ENCODE measurements at regions not wholly inside any gene's neighbourhood (a gene's known extent, or its start where the extent isn't known, plus 50 kb on each side); places are given as distances from the start of the nearest gene placed in this dataset.

- no peak overlapping the region for H3K4me3 ChIP-seq (ENCODE audit: low read depth, low read length)
- no peak for DNase-seq (ENCODE audit: low read depth)
- TF ChIP-seq, protein P1, sequence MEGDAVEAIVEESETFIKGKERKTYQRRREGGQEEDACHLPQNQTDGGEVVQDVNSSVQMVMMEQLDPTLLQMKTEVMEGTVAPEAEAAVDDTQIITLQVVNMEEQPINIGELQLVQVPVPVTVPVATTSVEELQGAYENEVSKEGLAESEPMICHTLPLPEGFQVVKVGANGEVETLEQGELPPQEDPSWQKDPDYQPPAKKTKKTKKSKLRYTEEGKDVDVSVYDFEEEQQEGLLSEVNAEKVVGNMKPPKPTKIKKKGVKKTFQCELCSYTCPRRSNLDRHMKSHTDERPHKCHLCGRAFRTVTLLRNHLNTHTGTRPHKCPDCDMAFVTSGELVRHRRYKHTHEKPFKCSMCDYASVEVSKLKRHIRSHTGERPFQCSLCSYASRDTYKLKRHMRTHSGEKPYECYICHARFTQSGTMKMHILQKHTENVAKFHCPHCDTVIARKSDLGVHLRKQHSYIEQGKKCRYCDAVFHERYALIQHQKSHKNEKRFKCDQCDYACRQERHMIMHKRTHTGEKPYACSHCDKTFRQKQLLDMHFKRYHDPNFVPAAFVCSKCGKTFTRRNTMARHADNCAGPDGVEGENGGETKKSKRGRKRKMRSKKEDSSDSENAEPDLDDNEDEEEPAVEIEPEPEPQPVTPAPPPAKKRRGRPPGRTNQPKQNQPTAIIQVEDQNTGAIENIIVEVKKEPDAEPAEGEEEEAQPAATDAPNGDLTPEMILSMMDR (IDR thresholded peaks at IDR 0.05; ENCODE audit: low read depth, low read length, missing control alignments): no peak
These were observed 112.7 kb upstream of the PRR23C start for GRCh38 chr3:139157161-139157932.

- H3K4me3 ChIP-seq (ENCODE audit: low read depth, low read length): no peak overlapping the region
- no peak for DNase-seq (ENCODE audit: low read depth)
- TF ChIP-seq, protein P1 (IDR thresholded peaks at IDR 0.05; ENCODE audit: low read depth, low read length, missing control alignments): no peak
These were observed 114.7 kb upstream of the PRR23C start for GRCh38 chr3:139159356-139159755.

DNA sequence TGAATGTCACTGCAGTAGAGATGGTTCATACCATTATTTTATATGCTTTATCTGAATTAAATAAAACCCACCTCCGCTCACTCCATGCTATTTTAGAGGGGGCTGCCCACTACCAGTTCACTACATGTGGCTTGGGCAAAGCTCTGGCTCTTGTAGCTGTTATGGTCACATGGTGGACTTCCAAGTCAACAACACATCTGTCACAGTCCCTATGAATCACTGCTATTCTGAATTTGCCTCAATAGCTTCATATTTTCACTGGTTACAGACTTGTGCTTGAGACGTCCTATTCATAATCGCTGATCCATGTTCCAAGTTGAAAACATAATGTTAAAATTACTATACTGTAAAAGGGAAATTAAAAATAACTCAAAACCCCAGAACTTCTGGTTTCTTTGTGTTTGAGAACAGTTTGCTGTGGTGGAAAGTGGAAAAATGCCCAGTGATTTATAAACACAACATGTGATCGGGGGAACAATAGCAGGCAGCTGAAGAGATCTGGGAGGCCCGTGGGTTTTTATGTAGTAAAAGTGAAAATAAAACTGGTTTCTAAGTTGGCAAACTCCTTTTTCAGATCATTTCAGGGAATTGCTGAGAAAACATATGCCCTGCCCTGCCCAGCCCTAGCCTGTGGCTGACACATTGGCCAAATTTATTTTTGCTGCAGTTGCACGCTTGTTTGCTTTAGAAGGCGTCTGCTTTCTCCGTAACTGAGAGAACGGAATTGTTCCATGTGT lies 128.8 kb upstream of the PRR23C start:
- no peak for DNase-seq (ENCODE audit: low read depth)
- H3K4me3 ChIP-seq (ENCODE audit: low read depth, low read length): peak overlapping the region; percentile 38; the same call in 1 of the 2 replicates
- TF ChIP-seq, protein P1 (IDR thresholded peaks at IDR 0.05; ENCODE audit: low read depth, low read length, missing control alignments): no peak

- H3K4me3 ChIP-seq (ENCODE audit: low read depth, low read length): no peak overlapping the region
- DNase-seq (ENCODE audit: low read depth): no peak
- TF ChIP-seq, protein P1 (IDR thresholded peaks at IDR 0.05; ENCODE audit: low read depth, low read length, missing control alignments): no peak
These were observed 135.8 kb upstream of the PRR23C start for GRCh38 chr3:139180489-139180888.

DNA sequence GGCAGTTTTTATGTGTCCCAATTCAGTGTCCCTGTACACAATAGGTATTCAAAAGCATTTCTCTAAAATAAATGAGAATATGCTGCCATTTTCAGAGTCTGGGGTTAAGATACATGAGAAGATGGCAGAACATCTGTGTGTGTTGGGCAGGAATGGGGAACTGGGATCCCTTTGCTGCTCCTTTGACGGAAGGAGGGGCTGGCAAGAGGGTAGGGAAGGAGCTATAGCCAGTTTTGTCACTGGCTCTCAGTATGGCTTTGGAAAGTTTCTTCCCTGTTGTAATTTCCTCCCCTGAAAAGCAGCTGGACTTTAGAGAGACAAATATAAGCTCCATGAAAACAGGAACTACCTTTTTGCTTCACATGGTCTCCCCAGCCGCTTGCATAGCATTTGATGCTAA lies 137.5 kb upstream of the PRR23C start:
- no peak for DNase-seq (ENCODE audit: low read depth)
- TF ChIP-seq, protein P1 (IDR thresholded peaks at IDR 0.05; ENCODE audit: low read depth, low read length, missing control alignments): no peak
- no peak overlapping the region for H3K4me3 ChIP-seq (ENCODE audit: low read depth, low read length)

GRCh38 chr3:139182598-139182997 lies 137.9 kb upstream of the PRR23C start:
- TF ChIP-seq, protein P1 (IDR thresholded peaks at IDR 0.05; ENCODE audit: low read depth, low read length, missing control alignments): no peak
- DNase-seq (ENCODE audit: low read depth): no peak
- no peak overlapping the region for H3K4me3 ChIP-seq (ENCODE audit: low read depth, low read length)
